Panc1 (cell line): ENCODE measurements at regions not wholly inside any gene's neighbourhood (a gene's known extent, or its start where the extent isn't known, plus 50 kb on each side); places are given as distances from the start of the nearest gene placed in this dataset.

Experiments used
- ATAC-seq: fragments of 200-7000 bp; cut with Tn5 transposase; 2 replicates; pipeline ENCODE4 v1.9.1; 2020; ENCODE audit warnings: mild to moderate bottlenecking, moderate library complexity
- BruUV-seq: library from RNA; stranded (reverse); fragments of 400-500 nt; replicated peaks from 2 replicates; lab custom pipeline; 2021; lab: Mats Ljungman, UMichigan
- CTCF ChIA-PET: fragments of 300-600 bp; sonication (Branson Sonifier 250); formaldehyde crosslinking; loops from one replicate; lab custom pipeline; 2022; ENCODE audit warnings: antibody characterized with exemption; lab: Charles Lee
- POLR2A ChIA-PET: fragments of 300-600 bp; sonication (Branson Sonifier 250); formaldehyde crosslinking; loops from one replicate; lab custom pipeline; 2022; ENCODE audit warnings: antibody characterized with exemption; lab: Charles Lee
- DNase-seq: peaks from one replicate; pipeline ENCODE4 v3.0.0-alpha.2; 2010; ENCODE audit warnings: low read depth, low spot score
- H3K27ac ChIP-seq: 2 replicates; pipeline ENCODE4 v1.5.1; 2011; ENCODE audit warnings: mild to moderate bottlenecking, low read length, inconsistent platforms
- H3K27me3 ChIP-seq: fragments of 200-500 bp; sonication (Bioruptor generic); 2 replicates; pipeline ENCODE4 v1.6.0; 2014; ENCODE audit warnings: low read length, inconsistent platforms; ENCODE audit not compliant: control insufficient read depth, insufficient read depth
- H3K36me3 ChIP-seq: fragments of 200-500 bp; sonication (Bioruptor generic); 2 replicates; pipeline ENCODE4 v1.5.1; 2014; ENCODE audit warnings: inconsistent platforms, mild to moderate bottlenecking, low read length, moderate library complexity; ENCODE audit not compliant: control insufficient read depth, insufficient read depth
- H3K4me1 ChIP-seq: 2 replicates; pipeline ENCODE4 v1.5.1; 2011; ENCODE audit warnings: inconsistent platforms, mild to moderate bottlenecking, low read length, moderate library complexity; ENCODE audit not compliant: control insufficient read depth, insufficient read depth
- H3K4me3 ChIP-seq, 2 experiments: 2 replicates each; pipeline ENCODE4 v1.5.1; 2011 to 2012; ENCODE audit warnings: low read depth in 2 of 2, low read length in 2 of 2, mild to moderate bottlenecking in 2 of 2, inconsistent platforms in 1 of 2, moderate library complexity in 1 of 2
- H3K9me3 ChIP-seq: fragments of 200-500 bp; sonication (Bioruptor generic); 2 replicates; pipeline ENCODE4 v1.5.1; 2014; ENCODE audit warnings: low read depth, mild to moderate bottlenecking, inconsistent platforms, low read length, moderate library complexity; ENCODE audit not compliant: control insufficient read depth, insufficient read depth
- POLR2AphosphoS5 ChIP-seq: IDR thresholded peaks from 2 replicates; pipeline ENCODE4 v1.6.1; 2012; ENCODE audit warnings: mild to moderate bottlenecking, low read depth, low read length, moderate library complexity
- SIN3A ChIP-seq: IDR thresholded peaks from 2 replicates; pipeline ENCODE4 v1.6.1; 2012; ENCODE audit warnings: low read depth, mild to moderate bottlenecking, low read length, moderate library complexity, borderline replicate concordance; ENCODE audit not compliant: insufficient read depth
- TCF7L2 ChIP-seq: IDR thresholded peaks from 2 replicates; pipeline ENCODE4 v1.6.1; 2011; ENCODE audit warnings: mild to moderate bottlenecking, low read depth, low read length, inconsistent platforms
- in situ Hi-C: cut with HindIII; loops from 2 replicates; pipeline ENCODE4 v1.10.0; 2016; ENCODE audit warnings: low sequenced_read_pairs, low pct_unique_long_range_greater_than_20kb
- intact Hi-C: fragments of 100-400 bp; cut with micrococcal nuclease; formaldehyde crosslinking; loops from one replicate; pipeline ENCODE4 v1.10.0; 2022; ENCODE audit not compliant: unreplicated experiment
- TF ChIP-seq, protein P1 (sequence below): fragments of 450-650 bp; IDR thresholded peaks from 2 replicates; pipeline ENCODE4 v1.5.1; 2017; ENCODE audit warnings: mild to moderate bottlenecking
- TF ChIP-seq, protein P2 (sequence below), 2 experiments: IDR thresholded peaks; 2 replicates each; pipeline ENCODE4 v1.6.1; 2011 to 2012; ENCODE audit warnings: low read depth in 2 of 2, control low read depth in 1 of 2, low read length in 1 of 2, mild to moderate bottlenecking in 1 of 2, moderate library complexity in 1 of 2; ENCODE audit not compliant: insufficient read depth in 1 of 2

DNA sequence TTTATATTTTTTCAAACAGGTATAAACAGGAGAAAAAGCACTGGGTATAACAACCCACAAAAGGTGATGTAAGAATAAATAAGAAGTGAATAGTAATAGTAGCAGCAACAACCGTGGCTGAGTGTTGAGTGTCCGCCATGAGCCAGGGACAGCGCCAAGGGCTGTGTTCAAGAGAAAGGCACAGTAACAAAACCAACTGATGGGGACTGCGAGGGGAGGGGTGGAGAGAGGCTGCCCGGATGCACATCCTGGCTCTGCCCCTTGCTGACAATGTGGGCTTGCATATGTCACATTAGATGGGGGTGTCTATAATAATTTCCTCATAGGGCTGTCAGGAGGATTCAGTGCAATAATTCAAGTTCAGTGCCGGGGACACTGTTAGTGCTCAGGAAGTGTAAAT is 912.4 kb downstream of the VRK1 start:
- intact Hi-C loops, result no loop called here
- TF ChIP-seq SIN3A, result no peak
- TF ChIP-seq, protein P1, sequence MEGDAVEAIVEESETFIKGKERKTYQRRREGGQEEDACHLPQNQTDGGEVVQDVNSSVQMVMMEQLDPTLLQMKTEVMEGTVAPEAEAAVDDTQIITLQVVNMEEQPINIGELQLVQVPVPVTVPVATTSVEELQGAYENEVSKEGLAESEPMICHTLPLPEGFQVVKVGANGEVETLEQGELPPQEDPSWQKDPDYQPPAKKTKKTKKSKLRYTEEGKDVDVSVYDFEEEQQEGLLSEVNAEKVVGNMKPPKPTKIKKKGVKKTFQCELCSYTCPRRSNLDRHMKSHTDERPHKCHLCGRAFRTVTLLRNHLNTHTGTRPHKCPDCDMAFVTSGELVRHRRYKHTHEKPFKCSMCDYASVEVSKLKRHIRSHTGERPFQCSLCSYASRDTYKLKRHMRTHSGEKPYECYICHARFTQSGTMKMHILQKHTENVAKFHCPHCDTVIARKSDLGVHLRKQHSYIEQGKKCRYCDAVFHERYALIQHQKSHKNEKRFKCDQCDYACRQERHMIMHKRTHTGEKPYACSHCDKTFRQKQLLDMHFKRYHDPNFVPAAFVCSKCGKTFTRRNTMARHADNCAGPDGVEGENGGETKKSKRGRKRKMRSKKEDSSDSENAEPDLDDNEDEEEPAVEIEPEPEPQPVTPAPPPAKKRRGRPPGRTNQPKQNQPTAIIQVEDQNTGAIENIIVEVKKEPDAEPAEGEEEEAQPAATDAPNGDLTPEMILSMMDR, result no peak
- TF ChIP-seq, protein P2, sequence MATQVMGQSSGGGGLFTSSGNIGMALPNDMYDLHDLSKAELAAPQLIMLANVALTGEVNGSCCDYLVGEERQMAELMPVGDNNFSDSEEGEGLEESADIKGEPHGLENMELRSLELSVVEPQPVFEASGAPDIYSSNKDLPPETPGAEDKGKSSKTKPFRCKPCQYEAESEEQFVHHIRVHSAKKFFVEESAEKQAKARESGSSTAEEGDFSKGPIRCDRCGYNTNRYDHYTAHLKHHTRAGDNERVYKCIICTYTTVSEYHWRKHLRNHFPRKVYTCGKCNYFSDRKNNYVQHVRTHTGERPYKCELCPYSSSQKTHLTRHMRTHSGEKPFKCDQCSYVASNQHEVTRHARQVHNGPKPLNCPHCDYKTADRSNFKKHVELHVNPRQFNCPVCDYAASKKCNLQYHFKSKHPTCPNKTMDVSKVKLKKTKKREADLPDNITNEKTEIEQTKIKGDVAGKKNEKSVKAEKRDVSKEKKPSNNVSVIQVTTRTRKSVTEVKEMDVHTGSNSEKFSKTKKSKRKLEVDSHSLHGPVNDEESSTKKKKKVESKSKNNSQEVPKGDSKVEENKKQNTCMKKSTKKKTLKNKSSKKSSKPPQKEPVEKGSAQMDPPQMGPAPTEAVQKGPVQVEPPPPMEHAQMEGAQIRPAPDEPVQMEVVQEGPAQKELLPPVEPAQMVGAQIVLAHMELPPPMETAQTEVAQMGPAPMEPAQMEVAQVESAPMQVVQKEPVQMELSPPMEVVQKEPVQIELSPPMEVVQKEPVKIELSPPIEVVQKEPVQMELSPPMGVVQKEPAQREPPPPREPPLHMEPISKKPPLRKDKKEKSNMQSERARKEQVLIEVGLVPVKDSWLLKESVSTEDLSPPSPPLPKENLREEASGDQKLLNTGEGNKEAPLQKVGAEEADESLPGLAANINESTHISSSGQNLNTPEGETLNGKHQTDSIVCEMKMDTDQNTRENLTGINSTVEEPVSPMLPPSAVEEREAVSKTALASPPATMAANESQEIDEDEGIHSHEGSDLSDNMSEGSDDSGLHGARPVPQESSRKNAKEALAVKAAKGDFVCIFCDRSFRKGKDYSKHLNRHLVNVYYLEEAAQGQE (IDR thresholded peaks at IDR 0.05; ENCODE audit: insufficient read depth in 1 of 2, low read depth in 2 of 2, low read length in 1 of 2), result no peak
- TF ChIP-seq POLR2AphosphoS5, result no peak
- no peak for TF ChIP-seq TCF7L2
- ChIA-PET POLR2A (no interaction called here), CTCF (no interaction called here)
- no peaks in the 10 kb centered on the region for H3K27me3 ChIP-seq
- H3K27ac ChIP-seq, result no peak overlapping the region
- DNase-seq, result no peak
- H3K4me1 ChIP-seq, result no peaks in the 10 kb centered on the region
- no peaks in the 10 kb centered on the region; the same call in 1 of the 2 replicates for H3K36me3 ChIP-seq
- H3K4me3 ChIP-seq, result no peak overlapping the region
- ATAC-seq, result no peak
- no TSS peak for BruUV-seq
- H3K9me3 ChIP-seq, result no peaks in the 10 kb centered on the region
- in situ Hi-C loops, result no loop called here

DNA sequence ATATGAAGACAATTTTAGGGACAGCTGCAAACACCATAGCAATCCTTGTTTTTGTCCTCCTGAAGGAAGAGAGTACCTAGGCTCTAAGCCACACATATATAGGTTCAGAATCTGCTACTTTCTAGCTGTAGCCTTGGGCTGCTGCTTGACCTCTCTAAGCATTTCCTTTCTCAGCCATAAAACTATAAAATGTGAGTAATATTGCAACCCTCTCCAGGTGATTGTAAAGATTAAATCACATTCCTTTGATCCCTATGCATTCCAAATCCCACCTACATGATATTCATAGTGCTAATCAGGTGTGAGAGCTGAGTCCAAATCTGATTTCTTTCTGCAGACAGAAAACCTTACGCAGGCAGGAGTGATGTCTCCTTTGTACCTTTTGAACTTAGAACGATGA is 913.5 kb downstream of the VRK1 start:
- H3K27me3 ChIP-seq, result no peaks in the 10 kb centered on the region
- H3K36me3 ChIP-seq, result no peaks in the 10 kb centered on the region; the same call in 1 of the 2 replicates
- H3K9me3 ChIP-seq, result no peaks in the 10 kb centered on the region
- no peak for TF ChIP-seq SIN3A
- TF ChIP-seq, protein P2 (IDR thresholded peaks at IDR 0.05; ENCODE audit: insufficient read depth in 1 of 2, low read depth in 2 of 2, low read length in 1 of 2), result no peak
- TF ChIP-seq POLR2AphosphoS5, result no peak
- TF ChIP-seq, protein P1, result no peak
- no peak for TF ChIP-seq TCF7L2
- CTCF ChIA-PET, result no interaction called here
- no peak overlapping the region for H3K4me3 ChIP-seq
- H3K27ac ChIP-seq, result no peak overlapping the region
- BruUV-seq, result no TSS peak
- intact Hi-C loops (no loop called here), in situ Hi-C loops (no loop called here)
- no peak for DNase-seq
- POLR2A ChIA-PET, result no interaction called here
- ATAC-seq, result no peak
- no peaks in the 10 kb centered on the region for H3K4me1 ChIP-seq
